Coronary artery (tissue), 2 donors: ENCODE measurements at regions not wholly inside any gene's neighbourhood (a gene's known extent, or its start where the extent isn't known, plus 50 kb on each side); places are given as distances from the start of the nearest gene placed in this dataset.

Source experiments
- DNase-seq: peaks from one replicate; pipeline ENCODE4 v3.0.0-alpha.2; 2017; ENCODE audit warnings: low spot score
- H3K27ac ChIP-seq, 2 donors: fragments of 200-600 bp; sonication (generic); one replicate each; pipeline ENCODE4 v1.5.1; 2016 to 2019
- H3K4me3 ChIP-seq: fragments of 200-600 bp; sonication (generic); 2 replicates; pipeline ENCODE4 v1.5.1; 2016; ENCODE audit warnings: mild to moderate bottlenecking, moderate library complexity
- CTCF ChIP-seq: fragments of 200-600 bp; sonication (generic); IDR thresholded peaks from one replicate; pipeline ENCODE4 v1.5.1; 2019; ENCODE audit warnings: antibody characterized with exemption

- no peak for TF ChIP-seq CTCF
- H3K4me3 ChIP-seq, result no peak overlapping the region
- no peak for DNase-seq
- H3K27ac ChIP-seq, result no peak overlapping the region
Measured at GRCh38 chr7:42476255-42476654, 239.2 kb upstream of the GLI3 start.

- TF ChIP-seq CTCF, result no peak
- DNase-seq, result no peak
- no peak overlapping the region for H3K27ac ChIP-seq
- H3K4me3 ChIP-seq, result no peak overlapping the region
Measured at GRCh38 chr7:42475082-42475481, 238.1 kb upstream of the GLI3 start.

GRCh38 chr7:42473099-42473498, 236.1 kb upstream of the GLI3 start:
- TF ChIP-seq CTCF, result no peak
- no peak for DNase-seq
- no peak overlapping the region for H3K4me3 ChIP-seq
- no peak overlapping the region for H3K27ac ChIP-seq

GRCh38 chr7:42471573-42472174, 234.7 kb upstream of the GLI3 start:
- no peak for TF ChIP-seq CTCF
- DNase-seq, result no peak
- no peak overlapping the region for H3K4me3 ChIP-seq
- no peak overlapping the region for H3K27ac ChIP-seq

- no peak for TF ChIP-seq CTCF
- Histone ChIP-seq H3K4me3 (no peak overlapping the region), H3K27ac (no peak overlapping the region)
- no peak for DNase-seq
Measured at GRCh38 chr7:42469341-42469740, 232.3 kb upstream of the GLI3 start.

- no peak for TF ChIP-seq CTCF
- H3K4me3 ChIP-seq, result no peak overlapping the region
Measured at GRCh38 chr7:42468471-42468870, 231.5 kb upstream of the GLI3 start.

GRCh38 chr7:42461537-42461936, 224.5 kb upstream of the GLI3 start:
- TF ChIP-seq CTCF, result no peak

More at GRCh38 chr7:42468471-42468870, 231.5 kb upstream of the GLI3 start:
- no peak for DNase-seq
- no peak overlapping the region for H3K27ac ChIP-seq

More at GRCh38 chr7:42461537-42461936, 224.5 kb upstream of the GLI3 start:
- Histone ChIP-seq H3K27ac (no peak overlapping the region), H3K4me3 (no peak overlapping the region)
- no peak for DNase-seq
